ENCODE measurements at regions not wholly inside any gene's neighbourhood (a gene's known extent, or its start where the extent isn't known, plus 50 kb on each side); places are given as distances from the start of the nearest gene placed in this dataset.

GRCh38 chr16:80002261-80002660 lies 401.7 kb upstream of the MAF start:
- H3K27ac Mint-ChIP-seq (ENCODE audit: unreplicated experiment) = no peak overlapping the region
- peaks cover 1% of the 10 kb centered on the region for H3K9me3 Mint-ChIP-seq (ENCODE audit: unreplicated experiment)
- no peak for DNase-seq
- no peak for TF ChIP-seq CTCF (IDR thresholded peaks at IDR 0.05; ENCODE audit: partially characterized antibody, unreplicated experiment)
- peaks cover 14% of the 10 kb centered on the region for H3K36me3 Mint-ChIP-seq (ENCODE audit: unreplicated experiment)
- no peak overlapping the region for H3K4me3 Mint-ChIP-seq (ENCODE audit: unreplicated experiment)
- peaks cover 3% of the 10 kb centered on the region for H3K27me3 Mint-ChIP-seq (ENCODE audit: unreplicated experiment)
- peaks cover 12% of the 10 kb centered on the region for H3K4me1 Mint-ChIP-seq (ENCODE audit: low read depth, unreplicated experiment)

- no peak for DNase-seq
- H3K9me3 Mint-ChIP-seq (ENCODE audit: unreplicated experiment) = peaks cover 1% of the 10 kb centered on the region
- no peak for TF ChIP-seq CTCF (IDR thresholded peaks at IDR 0.05; ENCODE audit: partially characterized antibody, unreplicated experiment)
- H3K4me3 Mint-ChIP-seq (ENCODE audit: unreplicated experiment) = no peak overlapping the region
- no peaks in the 10 kb centered on the region for H3K27me3 Mint-ChIP-seq (ENCODE audit: unreplicated experiment)
- H3K27ac Mint-ChIP-seq (ENCODE audit: unreplicated experiment) = no peak overlapping the region
- H3K36me3 Mint-ChIP-seq (ENCODE audit: unreplicated experiment) = no peaks in the 10 kb centered on the region
- no peaks in the 10 kb centered on the region for H3K4me1 Mint-ChIP-seq (ENCODE audit: low read depth, unreplicated experiment)
Measured at GRCh38 chr16:79998143-79998542, 397.6 kb upstream of the MAF start.

GRCh38 chr16:79997257-79997656 lies 396.7 kb upstream of the MAF start:
- H3K4me3 Mint-ChIP-seq (ENCODE audit: unreplicated experiment) = no peak overlapping the region
- H3K27ac Mint-ChIP-seq (ENCODE audit: unreplicated experiment) = no peak overlapping the region
- no peaks in the 10 kb centered on the region for H3K27me3 Mint-ChIP-seq (ENCODE audit: unreplicated experiment)
- peaks cover 1% of the 10 kb centered on the region for H3K9me3 Mint-ChIP-seq (ENCODE audit: unreplicated experiment)
- H3K36me3 Mint-ChIP-seq (ENCODE audit: unreplicated experiment) = no peaks in the 10 kb centered on the region
- peak; percentile 26 for DNase-seq
- peak; percentile 58 for TF ChIP-seq CTCF (IDR thresholded peaks at IDR 0.05; ENCODE audit: partially characterized antibody, unreplicated experiment)
- H3K4me1 Mint-ChIP-seq (ENCODE audit: low read depth, unreplicated experiment) = no peaks in the 10 kb centered on the region

GRCh38 chr16:79996321-79996720 lies 395.8 kb upstream of the MAF start:
- no peak for DNase-seq
- no peak overlapping the region for H3K27ac Mint-ChIP-seq (ENCODE audit: unreplicated experiment)
- no peak for TF ChIP-seq CTCF (IDR thresholded peaks at IDR 0.05; ENCODE audit: partially characterized antibody, unreplicated experiment)
- H3K4me3 Mint-ChIP-seq (ENCODE audit: unreplicated experiment) = no peak overlapping the region
- H3K9me3 Mint-ChIP-seq (ENCODE audit: unreplicated experiment) = peaks cover 1% of the 10 kb centered on the region
- no peaks in the 10 kb centered on the region for H3K4me1 Mint-ChIP-seq (ENCODE audit: low read depth, unreplicated experiment)
- no peaks in the 10 kb centered on the region for H3K27me3 Mint-ChIP-seq (ENCODE audit: unreplicated experiment)
- H3K36me3 Mint-ChIP-seq (ENCODE audit: unreplicated experiment) = no peaks in the 10 kb centered on the region

- H3K4me3 Mint-ChIP-seq (ENCODE audit: unreplicated experiment) = no peak overlapping the region
- H3K9me3 Mint-ChIP-seq (ENCODE audit: unreplicated experiment) = peaks cover 1% of the 10 kb centered on the region
- no peaks in the 10 kb centered on the region for H3K4me1 Mint-ChIP-seq (ENCODE audit: low read depth, unreplicated experiment)
- DNase-seq = no peak
- TF ChIP-seq CTCF (IDR thresholded peaks at IDR 0.05; ENCODE audit: partially characterized antibody, unreplicated experiment) = no peak
- H3K27ac Mint-ChIP-seq (ENCODE audit: unreplicated experiment) = no peak overlapping the region
- H3K36me3 Mint-ChIP-seq (ENCODE audit: unreplicated experiment) = no peaks in the 10 kb centered on the region
- no peaks in the 10 kb centered on the region for H3K27me3 Mint-ChIP-seq (ENCODE audit: unreplicated experiment)
Measured at GRCh38 chr16:79995315-79995714, 394.8 kb upstream of the MAF start.

Data from glutamatergic neuron (in vitro differentiated cells).